Muscle layer of duodenum (tissue), 2 donors: ENCODE measurements at regions not wholly inside any gene's neighbourhood (a gene's known extent, or its start where the extent isn't known, plus 50 kb on each side); places are given as distances from the start of the nearest gene placed in this dataset.

Source experiments
- H3K27ac ChIP-seq: one replicate; pipeline ENCODE4 v1.7.0; 2013; ENCODE audit warnings: mild to moderate bottlenecking, low read length
- H3K27me3 ChIP-seq: one replicate; pipeline ENCODE4 v1.7.0; 2013; ENCODE audit warnings: low read depth, mild to moderate bottlenecking, control low read depth, low read length
- H3K36me3 ChIP-seq, 2 donors: one replicate each; pipeline ENCODE4 v1.7.0; 2013; ENCODE audit warnings: low read length in 2 of 2, control low read depth in 1 of 2, mild to moderate bottlenecking in 1 of 2; ENCODE audit not compliant: insufficient read depth in 2 of 2, control insufficient read depth in 1 of 2
- H3K4me1 ChIP-seq, 2 donors: one replicate each; pipeline ENCODE4 v1.7.0; 2013; ENCODE audit warnings: low read length in 2 of 2, mild to moderate bottlenecking in 2 of 2, control low read depth in 1 of 2, moderate library complexity in 1 of 2; ENCODE audit not compliant: insufficient read depth in 2 of 2, control insufficient read depth in 1 of 2
- H3K4me3 ChIP-seq, 2 donors: one replicate each; pipeline ENCODE4 v1.7.0; 2013; ENCODE audit warnings: low read length in 2 of 2, low read depth in 1 of 2, mild to moderate bottlenecking in 1 of 2
- H3K9me3 ChIP-seq, 2 donors: one replicate each; pipeline ENCODE4 v1.7.0; 2013; ENCODE audit warnings: low read length in 2 of 2, control low read depth in 1 of 2, mild to moderate bottlenecking in 1 of 2; ENCODE audit not compliant: control insufficient read depth in 1 of 2
- donor health status: healthy.

DNA sequence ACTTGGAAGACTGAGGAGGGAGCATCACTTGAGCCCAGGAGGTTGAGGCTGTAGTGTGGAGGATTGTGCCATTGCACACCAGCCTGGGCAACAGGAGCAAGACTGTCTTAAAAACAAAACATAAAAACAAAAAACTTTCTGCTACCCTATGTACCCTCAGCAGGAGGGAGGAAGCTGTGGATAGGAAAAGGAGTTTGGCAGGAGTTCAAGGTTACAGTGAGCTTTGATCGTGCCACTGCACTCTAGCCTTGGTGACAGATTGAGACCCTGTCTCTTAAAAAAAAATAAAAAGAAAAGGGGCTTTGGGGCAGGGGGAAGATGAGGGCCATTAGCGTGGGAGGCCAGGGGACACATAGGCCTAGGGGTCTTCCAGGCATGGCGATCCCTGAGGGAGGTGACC, 135.7 kb downstream of the DHX35 start:
- Histone ChIP-seq H3K27me3 (no peaks in the 10 kb centered on the region), H3K36me3 (no peaks in the 10 kb centered on the region), H3K9me3 (no peaks in the 10 kb centered on the region), H3K27ac (no peak overlapping the region), H3K4me3 (no peak overlapping the region), H3K4me1 (no peaks in the 10 kb centered on the region)

DNA sequence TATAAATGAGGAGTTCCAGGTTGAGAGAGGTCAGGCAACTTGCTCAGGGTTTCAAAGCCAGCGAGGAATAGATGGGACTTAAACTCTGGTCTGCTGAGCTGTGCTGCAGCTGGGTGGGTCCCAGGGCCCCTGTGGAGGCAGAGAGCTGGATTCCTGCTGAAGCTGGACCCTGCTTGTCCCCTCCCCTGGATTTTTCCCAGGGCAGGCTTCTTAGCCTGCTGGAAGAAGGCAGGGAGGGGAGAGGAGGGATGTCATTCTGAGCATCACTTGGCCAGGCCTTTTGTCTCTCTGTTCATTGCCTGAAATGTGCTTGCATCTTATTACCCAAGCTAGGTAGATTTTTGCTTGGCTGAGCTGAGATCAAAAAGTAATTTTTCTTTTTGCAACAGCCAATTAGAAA, 133.7 kb downstream of the DHX35 start:
- no peak overlapping the region for H3K27ac ChIP-seq
- no peaks in the 10 kb centered on the region for H3K36me3 ChIP-seq
- H3K4me3 ChIP-seq = no peak overlapping the region
- H3K4me1 ChIP-seq = no peaks in the 10 kb centered on the region
- H3K9me3 ChIP-seq = peaks cover 0 to 3% of the 10 kb centered on the region in 2 donors
- no peaks in the 10 kb centered on the region for H3K27me3 ChIP-seq

DNA sequence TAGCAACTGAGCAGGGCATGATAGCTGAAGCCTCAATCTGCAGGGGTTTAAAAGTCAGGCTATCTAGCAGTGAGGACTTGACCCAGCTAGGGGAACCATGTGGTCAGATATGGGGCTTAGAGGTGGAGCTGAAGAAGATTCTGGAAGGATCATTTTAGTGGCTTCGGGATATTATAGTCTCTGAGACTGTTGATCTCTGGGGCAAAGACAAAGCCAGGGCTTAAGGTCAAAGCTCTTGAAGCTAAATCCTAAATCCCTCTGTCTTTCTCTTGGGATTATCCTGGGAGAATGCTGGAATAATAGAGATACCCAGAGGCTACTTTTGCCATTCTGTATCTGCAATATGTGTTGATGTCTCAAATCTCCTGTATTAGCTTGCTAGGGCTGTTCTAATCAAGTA, 132.2 kb downstream of the DHX35 start:
- H3K9me3 ChIP-seq = peaks cover 0 to 3% of the 10 kb centered on the region in 2 donors
- no peaks in the 10 kb centered on the region for H3K4me1 ChIP-seq
- no peaks in the 10 kb centered on the region for H3K27me3 ChIP-seq
- H3K27ac ChIP-seq = no peak overlapping the region
- no peaks in the 10 kb centered on the region for H3K36me3 ChIP-seq
- H3K4me3 ChIP-seq = no peak overlapping the region

DNA sequence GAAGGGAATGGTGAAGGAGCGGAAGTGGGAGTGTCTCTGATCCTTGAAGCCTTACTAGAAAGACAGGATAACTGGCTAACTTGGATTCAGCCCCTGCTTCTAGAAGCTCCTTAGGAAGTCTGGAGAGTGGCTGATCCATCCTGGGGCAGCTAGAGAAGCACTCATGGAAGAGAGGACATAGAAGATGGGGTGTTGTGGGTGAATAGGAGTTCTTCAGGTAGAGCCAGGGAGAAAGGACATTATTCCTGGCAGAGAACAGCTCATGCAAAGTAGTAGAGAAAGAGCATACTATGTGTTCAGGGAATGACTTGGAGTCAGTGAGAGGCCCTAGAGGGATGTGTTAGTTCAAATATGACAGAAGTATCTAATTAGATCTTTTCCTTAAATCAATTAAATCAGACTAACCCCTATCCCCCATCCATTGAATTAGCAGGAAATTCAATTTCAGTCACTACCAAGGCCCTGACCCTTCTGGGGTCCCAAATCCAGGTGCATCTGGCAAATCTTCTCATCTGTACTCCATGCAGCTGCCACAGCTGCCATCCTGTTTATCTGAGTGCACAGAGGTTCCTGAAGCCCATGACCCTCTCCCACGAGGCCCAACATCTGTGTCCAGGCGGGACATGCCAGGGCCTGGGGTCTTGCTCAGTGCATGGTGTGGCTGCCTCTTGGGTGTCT, 130.7 kb downstream of the DHX35 start:
- Histone ChIP-seq H3K9me3 (peaks cover 0 to 3% of the 10 kb centered on the region in 2 donors), H3K36me3 (no peaks in the 10 kb centered on the region), H3K4me1 (no peaks in the 10 kb centered on the region), H3K27me3 (no peaks in the 10 kb centered on the region), H3K27ac (no peak overlapping the region), H3K4me3 (no peak overlapping the region)

DNA sequence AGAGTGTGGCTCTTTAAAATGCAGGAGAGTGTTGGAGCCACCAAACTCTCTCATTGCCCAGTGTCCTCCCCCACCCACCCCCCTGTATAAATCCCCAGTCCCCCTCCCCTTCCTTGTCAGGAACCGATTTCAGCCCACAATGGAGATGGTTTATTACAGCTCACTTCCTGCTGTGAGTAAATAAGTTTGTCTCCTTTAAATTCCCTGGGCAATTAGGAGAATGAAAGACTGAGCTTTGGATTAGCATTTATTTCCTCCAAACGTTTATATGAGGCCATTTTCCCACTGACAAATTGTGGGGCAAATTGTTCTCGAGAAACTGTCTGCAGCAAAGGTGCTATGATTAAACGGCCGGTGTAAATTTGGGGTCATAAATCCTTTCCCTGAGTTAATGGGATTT, 128.8 kb downstream of the DHX35 start:
- H3K4me1 ChIP-seq = no peaks in the 10 kb centered on the region
- peaks cover 0 to 3% of the 10 kb centered on the region in 2 donors for H3K9me3 ChIP-seq

DNA sequence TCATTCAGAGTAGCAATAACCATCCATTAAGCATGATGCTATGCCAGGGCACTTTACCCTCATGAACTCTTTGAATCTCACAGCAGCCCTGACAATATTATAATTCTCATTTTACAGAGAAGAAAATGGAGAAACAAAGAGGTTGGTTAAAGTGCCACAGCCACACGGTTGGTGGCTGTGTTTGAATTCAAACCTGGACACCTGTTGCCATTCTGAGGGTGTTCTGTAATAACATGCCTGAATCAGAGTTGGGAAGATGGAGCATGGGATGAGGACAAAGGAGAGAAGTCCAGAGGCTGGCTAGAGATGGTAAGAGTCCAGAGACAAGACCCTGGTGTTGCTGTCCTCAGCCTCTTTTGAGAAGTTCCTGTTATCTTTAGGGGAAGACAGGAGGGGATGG, 127.7 kb downstream of the DHX35 start:
- Histone ChIP-seq H3K4me3 (no peak overlapping the region), H3K9me3 (peaks cover 0 to 3% of the 10 kb centered on the region in 2 donors), H3K4me1 (no peaks in the 10 kb centered on the region), H3K27me3 (no peaks in the 10 kb centered on the region), H3K27ac (no peak overlapping the region), H3K36me3 (no peaks in the 10 kb centered on the region)

More for the DNA sequence above, 128.8 kb downstream of the DHX35 start:
- no peak overlapping the region for H3K27ac ChIP-seq
- H3K27me3 ChIP-seq = no peaks in the 10 kb centered on the region
- no peak overlapping the region for H3K4me3 ChIP-seq
- H3K36me3 ChIP-seq = no peaks in the 10 kb centered on the region
